NCI-H2196 treated with DMSO at 0.1 percent for 48 hours (cell line): ENCODE measurements at regions not wholly inside any gene's neighbourhood (a gene's known extent, or its start where the extent isn't known, plus 50 kb on each side); places are given as distances from the start of the nearest gene placed in this dataset.

Experiments used
- DNase-seq: peaks from one replicate; lab custom pipeline; 2025; ENCODE audit not compliant: unreplicated experiment; lab: John Stamatoyannopoulos, UW

GRCh38 chr1:62917314-62917713, 133.4 kb downstream of the ATG4C start:
- DNase-seq: no peak

GRCh38 chr1:62917805-62918204, 133.9 kb downstream of the ATG4C start:
- no peak for DNase-seq

- DNase-seq: no peak
These were observed 134.8 kb downstream of the ATG4C start for GRCh38 chr1:62918700-62919099.

DNA sequence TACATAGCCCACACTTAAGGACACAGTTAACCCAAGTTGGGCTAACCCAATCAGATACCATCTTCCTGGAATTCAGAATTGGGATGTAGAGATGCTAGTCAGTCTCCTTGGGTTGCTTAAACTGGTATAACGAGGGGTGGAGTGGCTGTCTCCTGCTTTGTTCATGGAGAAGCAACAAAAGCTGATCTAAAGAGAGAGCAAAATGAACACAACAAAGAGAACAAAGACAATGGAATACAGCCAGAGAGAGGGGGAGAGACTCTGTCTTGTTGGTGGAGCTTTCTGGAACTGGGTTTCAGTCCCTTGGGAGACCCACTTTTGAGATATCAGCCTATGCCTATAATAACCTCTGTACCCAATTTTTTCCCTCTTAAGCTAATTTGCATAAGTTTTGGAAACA, 138.1 kb downstream of the ATG4C start:
- no peak for DNase-seq

- no peak for DNase-seq
These were observed 141.3 kb downstream of the ATG4C start for GRCh38 chr1:62924983-62925790.

DNA sequence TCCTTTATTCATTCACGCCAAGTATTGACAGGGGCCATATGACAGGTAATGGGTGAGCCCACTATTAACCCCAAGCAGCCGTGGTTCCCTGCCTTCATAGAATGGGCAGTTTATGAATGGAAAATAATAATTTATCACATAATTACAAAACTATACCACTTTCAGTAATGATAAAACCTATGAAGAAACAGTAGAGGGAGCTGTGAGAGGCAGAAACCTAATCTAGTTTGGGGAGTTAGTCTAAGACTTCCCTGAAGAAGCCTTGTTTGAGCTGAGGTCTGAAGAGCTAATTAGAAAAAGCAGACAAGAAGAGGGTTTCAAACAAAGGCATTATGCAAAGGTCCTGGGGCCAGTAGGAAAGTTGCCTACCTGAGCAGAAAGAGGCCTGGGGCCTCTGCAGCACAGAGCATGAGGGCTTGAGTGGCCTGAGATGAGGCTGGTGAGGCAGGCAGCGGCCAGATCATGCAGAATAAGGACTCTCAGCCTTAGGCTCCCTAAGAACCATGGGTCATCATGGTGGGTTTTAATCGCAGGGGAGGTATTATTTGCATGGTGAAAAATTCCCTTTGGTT, 142.8 kb downstream of the ATG4C start:
- no peak for DNase-seq

DNA sequence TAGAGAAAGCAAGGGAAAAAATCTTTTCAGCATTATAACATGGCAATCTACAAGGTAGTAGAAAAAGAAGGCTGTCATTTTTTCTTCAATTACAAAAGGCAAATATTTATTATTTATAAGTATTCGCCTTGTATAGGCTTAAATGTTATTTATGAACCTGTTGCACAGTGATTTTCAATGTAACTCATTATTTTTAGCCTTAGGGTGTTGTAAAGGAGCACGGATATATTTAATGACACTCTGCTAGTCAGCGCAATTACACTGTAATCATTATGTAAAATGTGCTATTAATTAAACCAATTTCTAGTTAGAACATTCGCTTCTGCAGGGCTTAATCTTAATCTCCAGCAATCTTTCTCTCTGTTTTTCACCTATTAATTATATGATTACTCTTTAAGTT, 145.0 kb downstream of the ATG4C start:
- no peak for DNase-seq

GRCh38 chr1:62937634-62938296, 153.8 kb downstream of the ATG4C start:
- DNase-seq: no peak

- no peak for DNase-seq
These were observed 157.8 kb downstream of the ATG4C start for GRCh38 chr1:62941780-62942179.

- DNase-seq: no peak
These were observed 162.6 kb downstream of the ATG4C start for GRCh38 chr1:62946511-62946910.

- DNase-seq: no peak
These were observed 167.5 kb downstream of the ATG4C start for GRCh38 chr1:62951428-62951827.

DNA sequence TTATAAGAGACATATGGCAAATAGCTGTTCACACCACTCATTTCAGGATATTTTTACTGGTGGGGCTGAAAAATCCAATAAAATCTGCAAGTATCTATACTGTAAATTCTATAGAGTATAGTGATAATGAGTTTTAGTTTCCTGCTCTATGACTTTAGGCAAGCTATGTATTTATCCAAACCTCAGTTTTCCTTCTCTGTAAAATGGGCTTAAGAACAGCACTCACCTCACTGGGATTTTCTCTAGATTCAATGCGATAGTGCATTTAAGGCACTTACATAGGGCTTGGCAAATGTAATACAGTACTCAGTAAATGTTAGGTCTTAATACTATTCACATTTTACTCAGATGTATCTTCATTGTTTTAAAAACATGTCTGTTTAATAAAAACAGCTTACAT, 168.7 kb downstream of the ATG4C start:
- no peak for DNase-seq

- DNase-seq: no peak
These were observed 169.7 kb downstream of the ATG4C start for GRCh38 chr1:62953633-62954032.

DNA sequence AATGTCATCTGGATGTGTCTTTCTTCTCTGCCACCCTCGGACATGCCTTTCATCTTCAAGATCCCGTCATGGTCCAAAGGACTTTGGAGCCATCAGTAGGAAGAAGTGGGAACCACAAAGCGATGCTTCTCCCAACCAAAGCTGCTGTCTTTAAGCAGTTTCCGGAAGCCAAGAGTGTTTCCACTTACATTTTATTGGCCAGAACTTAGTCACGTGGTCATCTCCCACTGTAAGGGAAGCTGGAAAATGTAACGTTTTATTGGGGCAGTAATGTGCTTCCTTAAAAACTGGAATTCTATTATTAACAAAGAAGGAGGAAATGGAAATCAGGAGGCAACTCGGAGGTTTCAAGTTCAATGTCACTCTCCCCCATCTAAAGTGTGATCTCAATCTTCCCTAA, 170.8 kb downstream of the ATG4C start:
- DNase-seq: no peak

GRCh38 chr1:62955666-62956065, 171.7 kb downstream of the ATG4C start:
- DNase-seq: no peak

DNA sequence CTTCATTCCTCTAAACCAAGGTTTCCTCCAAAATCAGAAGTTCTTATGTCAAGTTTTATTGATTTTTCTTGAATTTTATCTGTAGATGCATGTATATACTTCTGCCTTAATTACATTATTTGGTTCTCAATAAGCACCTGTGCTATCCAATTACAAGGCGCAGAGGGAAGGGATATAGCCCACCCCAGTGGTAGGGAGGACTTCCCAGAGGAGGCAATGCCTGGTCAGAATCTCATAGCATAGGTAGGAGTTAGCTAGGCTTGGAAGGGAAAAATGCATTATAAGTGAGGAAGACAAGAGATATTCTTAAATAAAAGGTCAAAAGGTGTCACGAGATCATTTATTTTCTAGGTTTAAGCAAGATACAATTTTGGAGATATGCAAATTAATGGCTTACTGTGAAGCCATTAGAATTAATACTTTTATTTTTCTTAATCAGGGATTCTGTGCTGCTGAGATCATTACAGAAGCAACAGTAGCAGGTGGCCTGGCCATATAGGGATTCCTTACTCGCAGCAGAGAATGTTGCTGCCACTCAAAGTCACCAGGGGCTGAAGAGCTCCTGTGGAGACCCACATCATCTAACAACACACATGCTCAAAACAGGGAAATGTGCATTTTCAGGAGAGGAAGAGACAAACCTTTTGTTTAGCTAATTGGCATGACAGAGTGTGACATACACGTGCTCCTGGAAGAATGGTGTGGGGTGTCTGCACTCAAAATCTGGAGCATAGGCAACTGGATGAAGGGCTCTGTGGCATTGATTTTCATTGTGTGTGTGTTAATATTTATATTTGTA, 178.3 kb downstream of the ATG4C start:
- no peak for DNase-seq

GRCh38 chr1:62962901-62963776, 179.2 kb downstream of the ATG4C start:
- DNase-seq: no peak

DNA sequence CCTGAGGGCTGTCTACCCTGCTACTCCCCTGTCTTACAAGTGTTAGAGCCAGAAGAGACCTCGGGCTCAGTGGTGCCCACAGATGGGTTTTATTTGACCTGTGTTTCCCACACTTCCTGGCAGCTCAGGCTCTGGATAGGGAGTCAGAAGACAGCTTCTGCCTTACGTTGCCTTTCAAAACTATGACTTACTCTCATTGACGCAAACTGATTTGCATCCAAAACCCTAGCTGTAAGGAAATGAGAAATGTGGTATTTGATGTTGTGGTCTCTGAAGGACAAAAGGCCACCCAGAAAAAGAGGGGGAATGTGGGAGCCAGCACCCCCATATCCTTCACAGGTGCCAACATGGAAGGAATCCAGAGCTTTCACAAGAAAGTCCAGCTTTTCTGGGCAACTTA, 180.2 kb downstream of the ATG4C start:
- DNase-seq: no peak

GRCh38 chr1:62967031-62967430, 183.1 kb downstream of the ATG4C start:
- no peak for DNase-seq

DNA sequence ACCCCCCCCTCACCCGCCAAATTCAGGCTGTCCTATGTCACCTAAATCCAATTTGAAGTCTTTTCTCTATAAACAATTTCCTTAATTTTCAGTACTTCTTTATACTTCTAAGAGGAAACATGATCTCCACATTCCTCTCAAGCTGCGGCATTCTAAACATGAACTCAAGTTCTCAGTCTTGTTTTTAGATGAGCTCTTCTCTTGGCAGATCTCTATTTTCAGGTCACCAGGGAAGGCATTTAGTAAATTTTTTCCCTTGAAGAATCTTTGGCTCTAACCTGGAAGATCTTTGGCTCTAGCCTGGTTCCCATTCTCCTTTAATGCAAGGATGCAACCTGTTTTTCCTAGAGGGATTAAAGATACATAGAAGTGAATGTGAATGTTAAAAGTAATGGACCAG, 193.4 kb downstream of the ATG4C start:
- no peak for DNase-seq

- DNase-seq: no peak
These were observed 194.8 kb downstream of the ATG4C start for GRCh38 chr1:62978741-62979140.
